ENCODE measurements at regions not wholly inside any gene's neighbourhood (a gene's known extent, or its start where the extent isn't known, plus 50 kb on each side); places are given as distances from the start of the nearest gene placed in this dataset.

DNA sequence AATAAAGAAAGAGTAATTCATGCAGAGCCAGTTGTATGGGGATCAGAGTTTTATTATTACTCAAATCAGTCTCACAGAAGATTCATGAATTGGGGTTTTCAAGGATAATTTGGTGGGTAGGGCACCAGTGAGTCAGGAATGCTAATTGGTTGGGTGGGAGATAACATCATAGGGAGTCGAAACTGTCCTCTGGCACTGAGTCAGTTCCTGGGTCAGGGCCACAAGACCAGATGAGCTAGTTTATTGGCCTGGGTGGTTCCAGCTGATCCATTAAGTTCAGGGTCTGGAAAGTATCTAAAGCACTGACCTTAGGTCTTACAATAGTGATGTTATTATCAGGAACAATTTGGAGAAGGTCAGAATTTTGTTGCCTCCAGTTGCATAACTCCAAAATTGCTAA, 998.6 kb upstream of the EPHA6 start:
- in situ Hi-C loops (cut with MboI) (no loop called here), intact Hi-C loops (cut with micrococcal nuclease) (no loop called here)
- Histone ChIP-seq H3K27ac (ENCODE audit: extremely low read depth, low read depth, low read length) (no peak overlapping the region), H4K20me1 (replicated peaks; ENCODE audit: control insufficient read depth, insufficient read depth, low read length) (no peaks in the 10 kb centered on the region), H3K4me2 (ENCODE audit: insufficient read depth, low read length) (no peak overlapping the region), H3K4me3 (no peak overlapping the region), H3K9me3 (replicated peaks; ENCODE audit: control insufficient read depth, insufficient read depth, low read depth, low read length) (no peaks in the 10 kb centered on the region), H3K79me2 (ENCODE audit: control insufficient read depth, insufficient read depth, low read length) (no peaks in the 10 kb centered on the region), H3K9ac (ENCODE audit: insufficient read depth in 1 of 2, low read depth in 2 of 2, low read length in 2 of 2) (no peak overlapping the region), H3K27me3 (ENCODE audit: control insufficient read depth in 2 of 2, insufficient read depth in 2 of 2, low read length in 2 of 2) (no peaks in the 10 kb centered on the region), H3K9me1 (ENCODE audit: control insufficient read depth, insufficient read depth, low read length) (no peaks in the 10 kb centered on the region), H3K36me3 (ENCODE audit: control insufficient read depth, insufficient read depth, low read length) (no peaks in the 10 kb centered on the region), H3K4me1 (replicated peaks in 1 of 2; ENCODE audit: control insufficient read depth in 2 of 2, insufficient read depth in 2 of 2, low read length in 2 of 2) (no peaks in the 10 kb centered on the region), H2AFZ (ENCODE audit: low read depth, low read length) (no peak overlapping the region)
- no peak for ATAC-seq
- DNase-seq (ENCODE audit: extremely low read depth in 1 of 4, low spot score in 3 of 4): no peak
- no TSS peak for BruUV-seq (replicated peaks)
- POLR2A ChIA-PET: no interaction called here
- CTCF ChIA-PET (ENCODE audit: low intra/inter-chr PET ratio): no interaction called here
- 0% methylated on average over 1 of the region's 1 CpG for WGBS (ENCODE audit: insufficient coverage, low coverage, missing lambda C conversion rate)
- FAIRE-seq: no peak
- TF ChIP-seq RAD51 (IDR thresholded peaks at IDR 0.05; ENCODE audit: borderline replicate concordance, low read depth) (no peak), ZNF311 (CRISPR knock-in tag; IDR thresholded peaks at IDR 0.05) (no peak), KDM1A (IDR thresholded peaks at IDR 0.05) (no peak), SIX5 (IDR thresholded peaks at IDR 0.05; ENCODE audit: borderline replicate concordance in 1 of 2, insufficient read depth in 1 of 2, low read depth in 1 of 2, low read length in 2 of 2) (no peak), GATA2 (CRISPR knock-in tag; IDR thresholded peaks at IDR 0.05) (no peak), ZEB2 (IDR thresholded peaks at IDR 0.05) (no peak)
- TF ChIP-seq, protein P1, sequence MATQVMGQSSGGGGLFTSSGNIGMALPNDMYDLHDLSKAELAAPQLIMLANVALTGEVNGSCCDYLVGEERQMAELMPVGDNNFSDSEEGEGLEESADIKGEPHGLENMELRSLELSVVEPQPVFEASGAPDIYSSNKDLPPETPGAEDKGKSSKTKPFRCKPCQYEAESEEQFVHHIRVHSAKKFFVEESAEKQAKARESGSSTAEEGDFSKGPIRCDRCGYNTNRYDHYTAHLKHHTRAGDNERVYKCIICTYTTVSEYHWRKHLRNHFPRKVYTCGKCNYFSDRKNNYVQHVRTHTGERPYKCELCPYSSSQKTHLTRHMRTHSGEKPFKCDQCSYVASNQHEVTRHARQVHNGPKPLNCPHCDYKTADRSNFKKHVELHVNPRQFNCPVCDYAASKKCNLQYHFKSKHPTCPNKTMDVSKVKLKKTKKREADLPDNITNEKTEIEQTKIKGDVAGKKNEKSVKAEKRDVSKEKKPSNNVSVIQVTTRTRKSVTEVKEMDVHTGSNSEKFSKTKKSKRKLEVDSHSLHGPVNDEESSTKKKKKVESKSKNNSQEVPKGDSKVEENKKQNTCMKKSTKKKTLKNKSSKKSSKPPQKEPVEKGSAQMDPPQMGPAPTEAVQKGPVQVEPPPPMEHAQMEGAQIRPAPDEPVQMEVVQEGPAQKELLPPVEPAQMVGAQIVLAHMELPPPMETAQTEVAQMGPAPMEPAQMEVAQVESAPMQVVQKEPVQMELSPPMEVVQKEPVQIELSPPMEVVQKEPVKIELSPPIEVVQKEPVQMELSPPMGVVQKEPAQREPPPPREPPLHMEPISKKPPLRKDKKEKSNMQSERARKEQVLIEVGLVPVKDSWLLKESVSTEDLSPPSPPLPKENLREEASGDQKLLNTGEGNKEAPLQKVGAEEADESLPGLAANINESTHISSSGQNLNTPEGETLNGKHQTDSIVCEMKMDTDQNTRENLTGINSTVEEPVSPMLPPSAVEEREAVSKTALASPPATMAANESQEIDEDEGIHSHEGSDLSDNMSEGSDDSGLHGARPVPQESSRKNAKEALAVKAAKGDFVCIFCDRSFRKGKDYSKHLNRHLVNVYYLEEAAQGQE (IDR thresholded peaks at IDR 0.05; ENCODE audit: borderline replicate concordance): no peak
- TF ChIP-seq, protein P1 (CRISPR knock-in tag; IDR thresholded peaks at IDR 0.05; ENCODE audit: low read depth): no peak
- TF ChIP-seq, protein P2, sequence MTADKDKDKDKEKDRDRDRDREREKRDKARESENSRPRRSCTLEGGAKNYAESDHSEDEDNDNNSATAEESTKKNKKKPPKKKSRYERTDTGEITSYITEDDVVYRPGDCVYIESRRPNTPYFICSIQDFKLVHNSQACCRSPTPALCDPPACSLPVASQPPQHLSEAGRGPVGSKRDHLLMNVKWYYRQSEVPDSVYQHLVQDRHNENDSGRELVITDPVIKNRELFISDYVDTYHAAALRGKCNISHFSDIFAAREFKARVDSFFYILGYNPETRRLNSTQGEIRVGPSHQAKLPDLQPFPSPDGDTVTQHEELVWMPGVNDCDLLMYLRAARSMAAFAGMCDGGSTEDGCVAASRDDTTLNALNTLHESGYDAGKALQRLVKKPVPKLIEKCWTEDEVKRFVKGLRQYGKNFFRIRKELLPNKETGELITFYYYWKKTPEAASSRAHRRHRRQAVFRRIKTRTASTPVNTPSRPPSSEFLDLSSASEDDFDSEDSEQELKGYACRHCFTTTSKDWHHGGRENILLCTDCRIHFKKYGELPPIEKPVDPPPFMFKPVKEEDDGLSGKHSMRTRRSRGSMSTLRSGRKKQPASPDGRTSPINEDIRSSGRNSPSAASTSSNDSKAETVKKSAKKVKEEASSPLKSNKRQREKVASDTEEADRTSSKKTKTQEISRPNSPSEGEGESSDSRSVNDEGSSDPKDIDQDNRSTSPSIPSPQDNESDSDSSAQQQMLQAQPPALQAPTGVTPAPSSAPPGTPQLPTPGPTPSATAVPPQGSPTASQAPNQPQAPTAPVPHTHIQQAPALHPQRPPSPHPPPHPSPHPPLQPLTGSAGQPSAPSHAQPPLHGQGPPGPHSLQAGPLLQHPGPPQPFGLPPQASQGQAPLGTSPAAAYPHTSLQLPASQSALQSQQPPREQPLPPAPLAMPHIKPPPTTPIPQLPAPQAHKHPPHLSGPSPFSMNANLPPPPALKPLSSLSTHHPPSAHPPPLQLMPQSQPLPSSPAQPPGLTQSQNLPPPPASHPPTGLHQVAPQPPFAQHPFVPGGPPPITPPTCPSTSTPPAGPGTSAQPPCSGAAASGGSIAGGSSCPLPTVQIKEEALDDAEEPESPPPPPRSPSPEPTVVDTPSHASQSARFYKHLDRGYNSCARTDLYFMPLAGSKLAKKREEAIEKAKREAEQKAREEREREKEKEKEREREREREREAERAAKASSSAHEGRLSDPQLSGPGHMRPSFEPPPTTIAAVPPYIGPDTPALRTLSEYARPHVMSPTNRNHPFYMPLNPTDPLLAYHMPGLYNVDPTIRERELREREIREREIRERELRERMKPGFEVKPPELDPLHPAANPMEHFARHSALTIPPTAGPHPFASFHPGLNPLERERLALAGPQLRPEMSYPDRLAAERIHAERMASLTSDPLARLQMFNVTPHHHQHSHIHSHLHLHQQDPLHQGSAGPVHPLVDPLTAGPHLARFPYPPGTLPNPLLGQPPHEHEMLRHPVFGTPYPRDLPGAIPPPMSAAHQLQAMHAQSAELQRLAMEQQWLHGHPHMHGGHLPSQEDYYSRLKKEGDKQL (CRISPR knock-in tag; IDR thresholded peaks at IDR 0.05; ENCODE audit: borderline replicate concordance): no peak

All from K562 (cell line).